ENCODE measurements at regions not wholly inside any gene's neighbourhood (a gene's known extent, or its start where the extent isn't known, plus 50 kb on each side); places are given as distances from the start of the nearest gene placed in this dataset.

DNA sequence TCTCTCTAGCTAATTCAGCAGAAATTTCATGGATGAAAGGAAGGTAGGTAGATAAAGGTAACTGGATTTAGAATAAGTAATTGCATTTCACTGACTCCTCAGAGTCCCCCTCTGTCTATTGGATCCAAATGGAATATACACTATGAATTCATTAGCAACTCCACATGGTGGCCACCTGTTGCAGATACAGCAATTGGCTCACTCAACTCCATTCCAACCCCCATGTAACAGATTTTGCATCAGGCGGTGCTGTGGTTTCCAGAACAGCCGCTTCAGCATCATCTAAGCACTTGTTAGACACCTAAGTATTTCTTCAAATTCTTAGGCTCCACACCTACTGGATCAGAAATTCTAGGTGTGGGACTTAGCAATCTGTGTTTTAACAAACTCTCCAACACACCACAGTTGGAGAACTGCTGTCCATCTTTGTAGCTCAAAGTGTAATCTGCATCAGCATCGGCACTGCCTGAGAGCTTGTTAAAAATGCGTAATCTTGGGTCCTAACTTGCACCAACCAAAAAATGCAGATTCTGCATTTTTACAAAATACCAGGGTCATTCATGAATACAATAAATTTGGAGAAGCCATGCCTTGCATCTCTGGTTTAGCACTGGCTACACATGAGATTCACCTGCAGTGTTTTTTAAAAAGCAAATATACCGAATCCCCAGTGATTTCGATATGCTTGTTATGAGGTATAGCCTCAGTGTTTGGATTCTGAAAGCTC is 413.8 kb upstream of the CD180 start:
- H3K9ac ChIP-seq (ENCODE audit: low read length in 2 of 2), result no peak overlapping the region
- no peaks in the 10 kb centered on the region for H3K27me3 ChIP-seq (ENCODE audit: control insufficient read depth in 1 of 2, insufficient read depth in 2 of 2, low read length in 2 of 2)
- no peak overlapping the region for H3K27ac ChIP-seq (ENCODE audit: low read length)
- H3K4me1 ChIP-seq (ENCODE audit: control insufficient read depth, insufficient read depth, low read length), result no peaks in the 10 kb centered on the region
- no peak overlapping the region for H3K4me3 ChIP-seq (ENCODE audit: low read length in 2 of 2)
- no peaks in the 10 kb centered on the region for H3K36me3 ChIP-seq (ENCODE audit: control insufficient read depth in 2 of 2, insufficient read depth in 2 of 2, low read length in 2 of 2)
- H3K9me3 ChIP-seq (ENCODE audit: control insufficient read depth in 2 of 2, low read length in 2 of 2), result no peaks in the 10 kb centered on the region

DNA sequence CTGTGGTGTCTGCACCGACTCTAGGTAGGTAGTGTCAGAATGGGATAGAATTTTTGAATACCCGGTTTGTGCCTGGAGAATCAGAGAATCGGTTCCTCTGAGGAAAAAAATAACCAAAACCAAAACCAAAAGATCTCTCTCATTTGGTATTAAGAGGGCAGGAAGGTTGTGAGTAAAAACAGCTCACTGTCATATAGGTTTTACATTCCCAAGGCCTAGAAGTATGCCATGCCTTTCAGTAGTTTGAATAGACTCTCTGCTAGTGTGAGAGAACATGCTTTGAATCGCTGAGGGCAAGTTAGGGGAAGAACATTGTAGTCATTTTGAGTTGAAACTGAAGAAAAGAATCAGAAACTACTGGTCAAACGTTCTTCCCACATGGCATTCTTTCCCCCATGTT is 411.4 kb upstream of the CD180 start:
- no peaks in the 10 kb centered on the region for H3K27me3 ChIP-seq (ENCODE audit: control insufficient read depth in 1 of 2, insufficient read depth in 2 of 2, low read length in 2 of 2)
- H3K36me3 ChIP-seq (ENCODE audit: control insufficient read depth in 2 of 2, insufficient read depth in 2 of 2, low read length in 2 of 2), result no peaks in the 10 kb centered on the region
- H3K9ac ChIP-seq (ENCODE audit: low read length in 2 of 2), result no peak overlapping the region
- no peak overlapping the region for H3K4me3 ChIP-seq (ENCODE audit: low read length in 2 of 2)
- H3K27ac ChIP-seq (ENCODE audit: low read length), result no peak overlapping the region
- no peaks in the 10 kb centered on the region for H3K4me1 ChIP-seq (ENCODE audit: control insufficient read depth, insufficient read depth, low read length)
- H3K9me3 ChIP-seq (ENCODE audit: control insufficient read depth in 2 of 2, low read length in 2 of 2), result no peaks in the 10 kb centered on the region

DNA sequence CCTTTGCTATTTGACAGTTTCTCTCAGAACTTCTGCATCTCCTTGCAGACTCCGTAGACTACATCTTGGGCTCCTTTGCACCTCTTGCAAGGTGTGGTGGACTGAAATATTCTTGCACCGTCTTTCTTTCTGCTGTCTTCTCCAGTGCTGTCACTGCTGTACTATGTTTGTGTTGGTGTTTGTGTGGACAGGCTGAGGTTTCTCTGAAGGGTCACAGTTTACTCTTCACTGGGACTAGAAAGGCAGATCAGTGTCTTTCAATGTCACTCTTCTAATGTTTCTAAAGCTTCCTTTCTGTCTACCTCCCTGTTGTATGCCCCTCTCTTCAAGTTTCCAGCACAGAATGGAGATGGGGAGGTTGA is 410.0 kb upstream of the CD180 start:
- Histone ChIP-seq H3K4me3 (ENCODE audit: low read length in 2 of 2) (no peak overlapping the region), H3K9me3 (ENCODE audit: control insufficient read depth in 2 of 2, low read length in 2 of 2) (no peaks in the 10 kb centered on the region), H3K4me1 (ENCODE audit: control insufficient read depth, insufficient read depth, low read length) (no peaks in the 10 kb centered on the region), H3K9ac (ENCODE audit: low read length in 2 of 2) (no peak overlapping the region), H3K27ac (ENCODE audit: low read length) (no peak overlapping the region), H3K36me3 (ENCODE audit: control insufficient read depth in 2 of 2, insufficient read depth in 2 of 2, low read length in 2 of 2) (no peaks in the 10 kb centered on the region), H3K27me3 (ENCODE audit: control insufficient read depth in 1 of 2, insufficient read depth in 2 of 2, low read length in 2 of 2) (no peaks in the 10 kb centered on the region)

- H3K27ac ChIP-seq (ENCODE audit: low read length), result no peak overlapping the region
- H3K27me3 ChIP-seq (ENCODE audit: control insufficient read depth in 1 of 2, insufficient read depth in 2 of 2, low read length in 2 of 2), result no peaks in the 10 kb centered on the region
- no peak overlapping the region for H3K4me3 ChIP-seq (ENCODE audit: low read length in 2 of 2)
- H3K9me3 ChIP-seq (ENCODE audit: control insufficient read depth in 2 of 2, low read length in 2 of 2), result no peaks in the 10 kb centered on the region
- H3K9ac ChIP-seq (ENCODE audit: low read length in 2 of 2), result no peak overlapping the region
- no peaks in the 10 kb centered on the region for H3K36me3 ChIP-seq (ENCODE audit: control insufficient read depth in 2 of 2, insufficient read depth in 2 of 2, low read length in 2 of 2)
- H3K4me1 ChIP-seq (ENCODE audit: control insufficient read depth, insufficient read depth, low read length), result no peaks in the 10 kb centered on the region
Observed at GRCh38 chr5:67605730-67606585, 409.4 kb upstream of the CD180 start.

DNA sequence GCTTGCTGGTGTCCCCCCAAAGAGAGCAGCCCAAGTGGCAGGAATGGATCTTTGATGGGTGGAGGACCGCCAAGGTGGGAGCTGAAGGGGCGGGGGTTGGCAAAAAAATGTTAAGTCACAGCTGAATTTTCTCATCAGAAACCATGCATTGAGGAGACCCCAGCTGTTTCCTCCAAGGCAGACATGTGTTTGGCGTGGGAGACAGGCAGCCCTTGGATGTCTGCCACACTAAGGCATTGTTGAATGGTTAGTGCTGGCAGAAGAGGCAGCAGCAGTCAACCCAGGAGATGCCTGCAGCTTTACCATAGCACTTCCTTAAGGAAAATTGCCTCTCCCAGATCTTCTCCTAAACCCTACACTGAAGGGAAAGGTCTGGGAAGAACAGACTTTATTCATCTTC is 394.9 kb upstream of the CD180 start:
- Histone ChIP-seq H3K9ac (ENCODE audit: low read length in 2 of 2) (no peak overlapping the region), H3K27me3 (ENCODE audit: control insufficient read depth in 1 of 2, insufficient read depth in 2 of 2, low read length in 2 of 2) (no peaks in the 10 kb centered on the region), H3K4me3 (ENCODE audit: low read length in 2 of 2) (no peak overlapping the region), H3K9me3 (ENCODE audit: control insufficient read depth in 2 of 2, low read length in 2 of 2) (no peaks in the 10 kb centered on the region), H3K27ac (ENCODE audit: low read length) (no peak overlapping the region), H3K4me1 (ENCODE audit: control insufficient read depth, insufficient read depth, low read length) (no peaks in the 10 kb centered on the region), H3K36me3 (ENCODE audit: control insufficient read depth in 2 of 2, insufficient read depth in 2 of 2, low read length in 2 of 2) (no peaks in the 10 kb centered on the region)

- Histone ChIP-seq H3K4me1 (ENCODE audit: control insufficient read depth, insufficient read depth, low read length) (no peaks in the 10 kb centered on the region), H3K4me3 (ENCODE audit: low read length in 2 of 2) (no peak overlapping the region), H3K27me3 (ENCODE audit: control insufficient read depth in 1 of 2, insufficient read depth in 2 of 2, low read length in 2 of 2) (no peaks in the 10 kb centered on the region), H3K9ac (ENCODE audit: low read length in 2 of 2) (no peak overlapping the region), H3K9me3 (ENCODE audit: control insufficient read depth in 2 of 2, low read length in 2 of 2) (no peaks in the 10 kb centered on the region), H3K36me3 (ENCODE audit: control insufficient read depth in 2 of 2, insufficient read depth in 2 of 2, low read length in 2 of 2) (no peaks in the 10 kb centered on the region), H3K27ac (ENCODE audit: low read length) (no peak overlapping the region)
Observed at GRCh38 chr5:67588389-67588788, 391.8 kb upstream of the CD180 start.

DNA sequence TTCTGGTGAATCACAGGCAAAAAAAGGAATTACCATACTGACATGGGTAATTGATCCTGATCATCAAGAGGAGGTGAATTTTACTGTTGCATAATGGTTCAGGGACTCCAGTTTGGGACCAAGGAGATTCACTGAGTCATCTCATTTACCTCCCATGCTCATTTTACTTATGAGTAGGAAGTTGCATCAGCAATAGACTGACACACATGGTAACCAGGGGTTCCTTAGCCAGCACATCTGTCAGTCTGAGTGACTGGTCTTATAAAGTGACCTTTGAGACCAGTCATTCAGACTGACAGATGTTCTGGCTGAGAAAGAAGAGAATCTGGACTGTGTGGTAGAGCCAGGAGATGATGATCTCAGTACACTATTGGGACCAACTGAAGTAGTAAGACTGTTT is 384.6 kb upstream of the CD180 start:
- H3K9me3 ChIP-seq (ENCODE audit: control insufficient read depth in 2 of 2, low read length in 2 of 2), result no peaks in the 10 kb centered on the region
- no peaks in the 10 kb centered on the region for H3K36me3 ChIP-seq (ENCODE audit: control insufficient read depth in 2 of 2, insufficient read depth in 2 of 2, low read length in 2 of 2)
- H3K27ac ChIP-seq (ENCODE audit: low read length), result no peak overlapping the region
- no peak overlapping the region for H3K9ac ChIP-seq (ENCODE audit: low read length in 2 of 2)
- H3K27me3 ChIP-seq (ENCODE audit: control insufficient read depth in 1 of 2, insufficient read depth in 2 of 2, low read length in 2 of 2), result no peaks in the 10 kb centered on the region
- H3K4me1 ChIP-seq (ENCODE audit: control insufficient read depth, insufficient read depth, low read length), result no peaks in the 10 kb centered on the region
- H3K4me3 ChIP-seq (ENCODE audit: low read length in 2 of 2), result no peak overlapping the region

- no peak overlapping the region for H3K9ac ChIP-seq (ENCODE audit: low read length in 2 of 2)
- H3K27me3 ChIP-seq (ENCODE audit: control insufficient read depth in 1 of 2, insufficient read depth in 2 of 2, low read length in 2 of 2), result no peaks in the 10 kb centered on the region
- H3K36me3 ChIP-seq (ENCODE audit: control insufficient read depth in 2 of 2, insufficient read depth in 2 of 2, low read length in 2 of 2), result no peaks in the 10 kb centered on the region
- no peaks in the 10 kb centered on the region for H3K9me3 ChIP-seq (ENCODE audit: control insufficient read depth in 2 of 2, low read length in 2 of 2)
- no peak overlapping the region for H3K4me3 ChIP-seq (ENCODE audit: low read length in 2 of 2)
- H3K27ac ChIP-seq (ENCODE audit: low read length), result no peak overlapping the region
- no peaks in the 10 kb centered on the region for H3K4me1 ChIP-seq (ENCODE audit: control insufficient read depth, insufficient read depth, low read length)
Observed at GRCh38 chr5:67578011-67578410, 381.4 kb upstream of the CD180 start.

DNA sequence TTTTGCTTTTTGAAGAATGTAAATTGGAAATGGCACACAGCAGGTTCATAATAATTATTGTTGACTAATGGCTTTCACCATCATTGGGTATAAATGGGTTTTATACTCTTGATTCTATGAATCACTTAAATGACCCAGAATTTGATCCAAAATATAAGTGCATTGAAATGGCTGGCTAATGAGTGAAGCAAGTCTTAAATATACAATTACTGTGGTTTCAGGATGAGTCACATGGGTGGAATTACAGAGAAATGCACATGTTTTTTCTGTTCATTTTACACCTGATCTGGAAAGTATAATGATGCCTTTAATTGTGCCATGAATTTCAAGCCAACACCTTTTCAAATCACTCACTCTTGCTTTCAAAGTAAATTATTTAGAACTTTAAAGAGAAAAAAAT is 380.8 kb upstream of the CD180 start:
- Histone ChIP-seq H3K27ac (ENCODE audit: low read length) (no peak overlapping the region), H3K27me3 (ENCODE audit: control insufficient read depth in 1 of 2, insufficient read depth in 2 of 2, low read length in 2 of 2) (no peaks in the 10 kb centered on the region), H3K9ac (ENCODE audit: low read length in 2 of 2) (no peak overlapping the region), H3K4me1 (ENCODE audit: control insufficient read depth, insufficient read depth, low read length) (no peaks in the 10 kb centered on the region), H3K36me3 (ENCODE audit: control insufficient read depth in 2 of 2, insufficient read depth in 2 of 2, low read length in 2 of 2) (no peaks in the 10 kb centered on the region), H3K9me3 (ENCODE audit: control insufficient read depth in 2 of 2, low read length in 2 of 2) (no peaks in the 10 kb centered on the region), H3K4me3 (ENCODE audit: low read length in 2 of 2) (no peak overlapping the region)

DNA sequence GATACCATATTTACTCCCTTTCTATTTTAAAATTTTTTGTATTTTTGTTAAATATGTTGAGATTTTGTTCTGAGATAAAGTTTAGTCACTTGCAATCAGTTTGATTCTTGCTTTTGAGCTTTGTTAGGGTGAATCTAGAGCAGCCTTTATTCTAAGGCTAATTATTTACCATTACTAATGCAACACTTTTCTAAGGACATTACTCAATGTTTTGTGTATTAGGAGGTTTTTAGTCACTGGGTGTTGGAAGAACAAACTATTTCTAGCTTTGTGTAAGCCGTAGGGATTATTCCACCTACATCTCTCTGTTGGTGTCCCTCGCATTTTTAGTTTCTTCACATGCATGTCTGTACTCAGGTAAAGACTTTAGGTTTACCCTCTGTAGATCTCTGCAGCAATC is 379.5 kb upstream of the CD180 start:
- Histone ChIP-seq H3K9ac (ENCODE audit: low read length in 2 of 2) (no peak overlapping the region), H3K27me3 (ENCODE audit: control insufficient read depth in 1 of 2, insufficient read depth in 2 of 2, low read length in 2 of 2) (no peaks in the 10 kb centered on the region), H3K9me3 (ENCODE audit: control insufficient read depth in 2 of 2, low read length in 2 of 2) (no peaks in the 10 kb centered on the region), H3K36me3 (ENCODE audit: control insufficient read depth in 2 of 2, insufficient read depth in 2 of 2, low read length in 2 of 2) (no peaks in the 10 kb centered on the region), H3K27ac (ENCODE audit: low read length) (no peak overlapping the region), H3K4me1 (ENCODE audit: control insufficient read depth, insufficient read depth, low read length) (no peaks in the 10 kb centered on the region), H3K4me3 (ENCODE audit: low read length in 2 of 2) (no peak overlapping the region)

- no peak overlapping the region for H3K4me3 ChIP-seq (ENCODE audit: low read length in 2 of 2)
- no peaks in the 10 kb centered on the region for H3K27me3 ChIP-seq (ENCODE audit: control insufficient read depth in 1 of 2, insufficient read depth in 2 of 2, low read length in 2 of 2)
- no peak overlapping the region for H3K27ac ChIP-seq (ENCODE audit: low read length)
- no peaks in the 10 kb centered on the region for H3K4me1 ChIP-seq (ENCODE audit: control insufficient read depth, insufficient read depth, low read length)
- no peaks in the 10 kb centered on the region for H3K9me3 ChIP-seq (ENCODE audit: control insufficient read depth in 2 of 2, low read length in 2 of 2)
- H3K36me3 ChIP-seq (ENCODE audit: control insufficient read depth in 2 of 2, insufficient read depth in 2 of 2, low read length in 2 of 2), result no peaks in the 10 kb centered on the region
- H3K9ac ChIP-seq (ENCODE audit: low read length in 2 of 2), result no peak overlapping the region
Observed at GRCh38 chr5:67575087-67575486, 378.5 kb upstream of the CD180 start.

Measured in stomach smooth muscle (tissue), 2 donors.